Common myeloid progenitor, CD34-positive (primary cell): ENCODE measurements at regions not wholly inside any gene's neighbourhood (a gene's known extent, or its start where the extent isn't known, plus 50 kb on each side); places are given as distances from the start of the nearest gene placed in this dataset.

Source experiments
- CTCF ChIA-PET: fragments of 350-600 bp; sonication (Branson Sonifier 250); formaldehyde crosslinking; loops from one replicate; lab custom pipeline; 2021; ENCODE audit warnings: antibody characterized with exemption; lab: Charles Lee
- POLR2A ChIA-PET: fragments of 350-600 bp; sonication (Branson Sonifier 250); formaldehyde crosslinking; loops from one replicate; lab custom pipeline; 2021; ENCODE audit warnings: antibody characterized with exemption; lab: Charles Lee
- DNase-seq, 3 donors: peaks; one replicate each; pipeline versions ENCODE4 v3.0.0 to v3.0.0-alpha.2; 2013
- H3K27ac ChIP-seq, 2 experiments: 1 replicate in 1 of 2; 2 replicates in 1 of 2; pipeline ENCODE4 v1.7.0; 2013; ENCODE audit warnings: inconsistent platforms in 2 of 2, low read length in 2 of 2, mild to moderate bottlenecking in 2 of 2, low read depth in 1 of 2, moderate library complexity in 1 of 2; ENCODE audit not compliant: severe bottlenecking in 2 of 2, insufficient read depth in 1 of 2, poor library complexity in 1 of 2
- H3K27me3 ChIP-seq, 5 experiments: replicated peaks in 2 of 5; 1 replicate in 3 of 5; 2 replicates in 2 of 5; pipeline versions ENCODE4 v1.6.1 to v1.7.0; 2013; ENCODE audit warnings: low read length in 4 of 5, mild to moderate bottlenecking in 2 of 5, moderate library complexity in 2 of 5, inconsistent platforms in 1 of 5; ENCODE audit not compliant: insufficient read depth in 5 of 5, control insufficient read depth in 4 of 5
- H3K36me3 ChIP-seq, 4 experiments: 1 replicate in 2 of 4; 2 replicates in 2 of 4; pipeline versions ENCODE4 v1.6.1 to v1.7.0; 2013; ENCODE audit warnings: low read length in 3 of 4, control low read depth in 1 of 4, mild to moderate bottlenecking in 1 of 4; ENCODE audit not compliant: control insufficient read depth in 4 of 4, insufficient read depth in 4 of 4
- H3K4me1 ChIP-seq, 4 experiments: 1 replicate in 3 of 4; 2 replicates in 1 of 4; pipeline versions ENCODE4 v1.6.1 to v1.7.1; 2013; ENCODE audit warnings: low read length in 3 of 4, mild to moderate bottlenecking in 3 of 4, control low read depth in 1 of 4, inconsistent platforms in 1 of 4, moderate library complexity in 1 of 4; ENCODE audit not compliant: control insufficient read depth in 4 of 4, insufficient read depth in 4 of 4; ENCODE audit errors: control extremely low read depth in 1 of 4
- H3K4me3 ChIP-seq, 7 experiments: 1 replicate in 4 of 7; 2 replicates in 3 of 7; pipeline versions ENCODE4 v1.5.1 to v1.7.0; 2013; ENCODE audit warnings: mild to moderate bottlenecking in 7 of 7, low read length in 6 of 7, moderate library complexity in 6 of 7, inconsistent platforms in 2 of 7, low read depth in 2 of 7, control low read depth in 1 of 7; ENCODE audit not compliant: insufficient read depth in 4 of 7, control insufficient read depth in 1 of 7; ENCODE audit errors: extremely low read depth in 1 of 7
- H3K9me3 ChIP-seq, 5 experiments: 1 replicate in 4 of 5; 2 replicates in 1 of 5; pipeline versions ENCODE4 v1.6.1 to v1.7.1; 2013; ENCODE audit warnings: low read length in 4 of 5, mild to moderate bottlenecking in 2 of 5, inconsistent platforms in 1 of 5, low read depth in 1 of 5, moderate library complexity in 1 of 5; ENCODE audit not compliant: control insufficient read depth in 4 of 5, insufficient read depth in 2 of 5; ENCODE audit errors: control extremely low read depth in 1 of 5
- WGBS: methylation state at CpG from one replicate; pipeline ENCODE4 v1.1.5; 2013; ENCODE audit not compliant: insufficient coverage; 5-methylcytosine and 5-hydroxymethylcytosine counted together

- no peaks in the 10 kb centered on the region for H3K4me1 ChIP-seq
- CTCF ChIA-PET: no interaction called here
- H3K4me3 ChIP-seq: no peak overlapping the region
- 97% methylated on average over 3 of the region's 5 CpGs for WGBS
- DNase-seq: no peak
- no peaks in the 10 kb centered on the region for H3K27me3 ChIP-seq
- no peak overlapping the region for H3K27ac ChIP-seq
- H3K36me3 ChIP-seq: no peaks in the 10 kb centered on the region
- H3K9me3 ChIP-seq: no peaks in the 10 kb centered on the region
- POLR2A ChIA-PET: no interaction called here
Measured at GRCh38 chr14:82626156-82627066, 1092.8 kb upstream of the SEL1L start.

- no peaks in the 10 kb centered on the region for H3K36me3 ChIP-seq
- peaks cover 0 to 3% (median 0%) of the 10 kb centered on the region in 5 experiments for H3K9me3 ChIP-seq
- no peak for DNase-seq
- POLR2A ChIA-PET: no interaction called here
- H3K27me3 ChIP-seq: no peaks in the 10 kb centered on the region
- no peak overlapping the region for H3K4me3 ChIP-seq
- no peak overlapping the region for H3K27ac ChIP-seq
- no peaks in the 10 kb centered on the region for H3K4me1 ChIP-seq
- CTCF ChIA-PET: no interaction called here
Measured at GRCh38 chr14:82635915-82636314, 1102.3 kb upstream of the SEL1L start.

GRCh38 chr14:82636426-82636825 lies 1102.8 kb upstream of the SEL1L start:
- DNase-seq: no peak

GRCh38 chr14:82641050-82641540 lies 1107.4 kb upstream of the SEL1L start:
- H3K36me3 ChIP-seq: no peaks in the 10 kb centered on the region
- CTCF ChIA-PET: no interaction called here
- no CpG with 5 or more reads among the region's 1 CpG for WGBS
- H3K27me3 ChIP-seq: no peaks in the 10 kb centered on the region
- DNase-seq: no peak
- H3K27ac ChIP-seq: no peak overlapping the region
- POLR2A ChIA-PET: no interaction called here
- H3K4me3 ChIP-seq: no peak overlapping the region
- H3K9me3 ChIP-seq: no peaks in the 10 kb centered on the region
- no peaks in the 10 kb centered on the region for H3K4me1 ChIP-seq

More at GRCh38 chr14:82636426-82636825, 1102.8 kb upstream of the SEL1L start:
- CTCF ChIA-PET: no interaction called here
- Histone ChIP-seq H3K4me3 (no peak overlapping the region), H3K4me1 (no peaks in the 10 kb centered on the region), H3K27ac (no peak overlapping the region), H3K36me3 (no peaks in the 10 kb centered on the region), H3K27me3 (no peaks in the 10 kb centered on the region), H3K9me3 (peaks cover 0 to 3% (median 0%) of the 10 kb centered on the region in 5 experiments)
- POLR2A ChIA-PET: no interaction called here

GRCh38 chr14:82642425-82642824 lies 1108.8 kb upstream of the SEL1L start:
- WGBS: 86% methylated on average over 7 of the region's 15 CpGs
- DNase-seq: peak; percentile 5 to 21 (median 15)

GRCh38 chr14:82647088-82647810 lies 1113.6 kb upstream of the SEL1L start:
- ChIA-PET CTCF (no interaction called here), POLR2A (no interaction called here)
- Histone ChIP-seq H3K36me3 (no peaks in the 10 kb centered on the region), H3K9me3 (peaks cover 0 to 2% (median 0%) of the 10 kb centered on the region in 5 experiments), H3K4me1 (no peaks in the 10 kb centered on the region), H3K27me3 (no peaks in the 10 kb centered on the region), H3K27ac (no peak overlapping the region), H3K4me3 (no peak overlapping the region)
- DNase-seq: no peak
- 90% methylated on average over 5 of the region's 5 CpGs for WGBS

More at GRCh38 chr14:82642425-82642824, 1108.8 kb upstream of the SEL1L start:
- no peaks in the 10 kb centered on the region for H3K36me3 ChIP-seq
- no peaks in the 10 kb centered on the region for H3K9me3 ChIP-seq
- no peaks in the 10 kb centered on the region for H3K4me1 ChIP-seq
- CTCF ChIA-PET: no interaction called here
- no peak overlapping the region for H3K4me3 ChIP-seq
- H3K27me3 ChIP-seq: no peaks in the 10 kb centered on the region
- no peak overlapping the region for H3K27ac ChIP-seq
- POLR2A ChIA-PET: no interaction called here

GRCh38 chr14:82655770-82656169 lies 1122.1 kb upstream of the SEL1L start:
- Histone ChIP-seq H3K4me1 (no peaks in the 10 kb centered on the region), H3K27ac (no peak overlapping the region), H3K27me3 (peaks cover 0 to 2% (median 0%) of the 10 kb centered on the region in 5 experiments), H3K36me3 (no peaks in the 10 kb centered on the region), H3K9me3 (no peaks in the 10 kb centered on the region), H3K4me3 (no peak overlapping the region)
- 89% methylated on average over 1 of the region's 1 CpG for WGBS
- ChIA-PET CTCF (no interaction called here), POLR2A (no interaction called here)
- no peak for DNase-seq
